Progenitor cell of endocrine pancreas (in vitro differentiated cells): ENCODE measurements at regions not wholly inside any gene's neighbourhood (a gene's known extent, or its start where the extent isn't known, plus 50 kb on each side); places are given as distances from the start of the nearest gene placed in this dataset.

Experiments used
- DNase-seq: peaks from one replicate; pipeline ENCODE4 v3.0.0; 2021; ENCODE audit warnings: low spot score; ENCODE audit not compliant: unreplicated experiment
- H3K27ac Mint-ChIP-seq: 2 replicates; pipeline ENCODE4 v1.8.0; 2021; ENCODE audit warnings: mild to moderate bottlenecking, moderate library complexity, mixed read lengths
- H3K27me3 Mint-ChIP-seq: 2 replicates; pipeline ENCODE4 v1.8.0; 2021; ENCODE audit warnings: mixed read lengths
- H3K36me3 Mint-ChIP-seq: 2 replicates; pipeline ENCODE4 v1.8.0; 2022; ENCODE audit warnings: mixed read lengths; ENCODE audit not compliant: insufficient read depth
- H3K4me1 Mint-ChIP-seq: 2 replicates; pipeline ENCODE4 v1.8.0; 2021; ENCODE audit warnings: low read depth, mixed read lengths
- H3K4me3 Mint-ChIP-seq: 2 replicates; pipeline ENCODE4 v1.8.0; 2021; ENCODE audit warnings: low read depth, mild to moderate bottlenecking, moderate library complexity, mixed read lengths
- H3K9me3 Mint-ChIP-seq: 2 replicates; pipeline ENCODE4 v1.8.0; 2021; ENCODE audit warnings: low read depth, mixed read lengths
- CTCF ChIP-seq: fragments of 200-600 bp; sonication (generic); IDR thresholded peaks from one replicate; pipeline ENCODE4 v1.5.0; 2021; ENCODE audit warnings: antibody characterized with exemption, mild to moderate bottlenecking; ENCODE audit not compliant: unreplicated experiment

GRCh38 chr2:56127010-56127409 lies 56.8 kb upstream of the CCDC85A start:
- Mint-ChIP-seq H3K27ac (no peak overlapping the region), H3K27me3 (peaks cover 5% of the 10 kb centered on the region), H3K36me3 (no peaks in the 10 kb centered on the region), H3K4me1 (peaks cover 11% of the 10 kb centered on the region), H3K9me3 (no peaks in the 10 kb centered on the region), H3K4me3 (no peak overlapping the region)
- TF ChIP-seq CTCF, result no peak
- DNase-seq, result no peak

- Mint-ChIP-seq H3K4me1 (peaks cover 11% of the 10 kb centered on the region), H3K4me3 (no peak overlapping the region), H3K9me3 (no peaks in the 10 kb centered on the region), H3K36me3 (no peaks in the 10 kb centered on the region), H3K27ac (no peak overlapping the region), H3K27me3 (peaks cover 5% of the 10 kb centered on the region)
- TF ChIP-seq CTCF, result no peak
- DNase-seq, result no peak
Observed at GRCh38 chr2:56127463-56128152, 56.2 kb upstream of the CCDC85A start.

GRCh38 chr2:56128235-56128634 lies 55.6 kb upstream of the CCDC85A start:
- H3K4me1 Mint-ChIP-seq, result peaks cover 8% of the 10 kb centered on the region
- DNase-seq, result no peak
- TF ChIP-seq CTCF, result no peak
- H3K9me3 Mint-ChIP-seq, result no peaks in the 10 kb centered on the region
- H3K27ac Mint-ChIP-seq, result no peak overlapping the region
- H3K4me3 Mint-ChIP-seq, result no peak overlapping the region
- no peaks in the 10 kb centered on the region for H3K36me3 Mint-ChIP-seq
- peaks cover 5% of the 10 kb centered on the region for H3K27me3 Mint-ChIP-seq

GRCh38 chr2:56130463-56131070 lies 53.2 kb upstream of the CCDC85A start:
- H3K4me3 Mint-ChIP-seq, result no peak overlapping the region
- DNase-seq, result no peak
- H3K36me3 Mint-ChIP-seq, result no peaks in the 10 kb centered on the region

GRCh38 chr2:56132138-56132537 lies 51.7 kb upstream of the CCDC85A start:
- peak; percentile 78 for TF ChIP-seq CTCF
- Mint-ChIP-seq H3K27me3 (peaks cover 4% of the 10 kb centered on the region), H3K4me3 (no peak overlapping the region), H3K27ac (no peak overlapping the region), H3K9me3 (no peaks in the 10 kb centered on the region), H3K4me1 (peaks cover 5% of the 10 kb centered on the region), H3K36me3 (no peaks in the 10 kb centered on the region)
- no peak for DNase-seq

More at GRCh38 chr2:56130463-56131070, 53.2 kb upstream of the CCDC85A start:
- peaks cover 5% of the 10 kb centered on the region for H3K27me3 Mint-ChIP-seq
- peak; percentile 68 for TF ChIP-seq CTCF
- H3K4me1 Mint-ChIP-seq, result peaks cover 5% of the 10 kb centered on the region
- H3K27ac Mint-ChIP-seq, result no peak overlapping the region
- no peaks in the 10 kb centered on the region for H3K9me3 Mint-ChIP-seq
